Limb (tissue), 2 donors: ENCODE measurements at regions not wholly inside any gene's neighbourhood (a gene's known extent, or its start where the extent isn't known, plus 50 kb on each side); places are given as distances from the start of the nearest gene placed in this dataset.
A peak's percentile ranks its signal among the peaks of the same experiment; 100 is the strongest.
"Not testable (repeated sequence)": the region's sequence is repeated elsewhere in the genome, so short reads cannot be mapped to it uniquely, and the experiment has no call there.

Experiments used
- DNase-seq, 2 donors: peaks; one replicate each; pipeline ENCODE4 v3.0.0-alpha.2; 2016; ENCODE audit errors: extremely low spot score in 2 of 2

DNA sequence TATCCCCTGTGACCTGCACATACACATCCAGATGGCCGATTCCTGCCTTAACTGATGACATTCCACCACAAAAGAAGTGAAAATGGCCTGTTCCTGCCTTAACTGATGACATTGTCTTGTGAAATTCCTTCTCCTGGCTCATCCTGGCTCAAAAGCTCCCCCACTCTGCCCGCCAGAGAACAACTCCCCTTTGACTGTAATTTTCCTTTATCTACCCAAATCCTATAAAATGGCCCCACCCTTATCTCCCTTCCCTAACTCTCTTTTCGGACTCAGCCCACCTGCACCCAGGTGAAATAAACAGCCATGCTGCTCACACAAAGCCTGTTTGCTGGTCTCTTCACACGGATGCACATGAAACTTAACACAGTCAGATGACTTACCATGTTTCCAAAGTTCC is 403.8 kb downstream of the TBC1D32 start:
- not testable (repeated sequence) for DNase-seq

DNA sequence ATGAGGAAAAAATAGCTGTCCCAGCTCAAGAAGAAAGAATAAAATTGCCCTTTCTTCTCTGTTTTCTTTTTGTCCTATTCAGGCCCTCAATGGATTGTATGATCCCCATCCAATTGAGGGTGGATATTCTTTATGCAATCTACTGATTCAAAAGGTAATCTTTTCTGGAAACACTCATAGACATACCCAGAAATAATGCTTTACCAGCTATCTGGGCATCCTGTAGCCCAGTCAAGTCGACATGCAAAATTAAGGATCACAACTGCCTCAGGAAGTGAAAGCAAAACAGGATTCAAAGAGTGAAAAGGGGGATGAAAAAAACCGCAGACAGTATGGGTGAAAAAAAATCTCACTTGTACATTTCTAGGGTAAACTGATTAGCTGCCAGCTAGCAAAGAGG is 410.1 kb downstream of the TBC1D32 start:
- no peak for DNase-seq

DNA sequence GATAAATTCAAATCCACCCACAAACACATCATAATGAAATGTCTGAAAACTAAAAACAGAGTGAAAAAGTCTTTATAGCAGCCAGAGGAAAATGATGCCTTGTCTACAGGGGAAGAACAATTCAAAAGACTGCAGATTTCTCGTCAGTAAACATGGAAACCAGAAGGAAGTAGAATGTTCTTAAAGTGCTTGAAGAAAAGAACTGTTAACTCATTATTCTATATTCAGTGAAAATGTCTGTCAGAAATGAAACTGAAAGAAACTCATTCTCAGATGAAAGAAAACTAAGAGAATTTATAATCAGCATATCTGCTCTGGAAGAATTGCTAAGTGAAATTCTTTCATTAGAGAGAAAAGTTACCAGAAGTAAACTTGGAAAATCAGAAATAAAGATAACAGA is 416.1 kb downstream of the TBC1D32 start:
- DNase-seq: no peak

DNA sequence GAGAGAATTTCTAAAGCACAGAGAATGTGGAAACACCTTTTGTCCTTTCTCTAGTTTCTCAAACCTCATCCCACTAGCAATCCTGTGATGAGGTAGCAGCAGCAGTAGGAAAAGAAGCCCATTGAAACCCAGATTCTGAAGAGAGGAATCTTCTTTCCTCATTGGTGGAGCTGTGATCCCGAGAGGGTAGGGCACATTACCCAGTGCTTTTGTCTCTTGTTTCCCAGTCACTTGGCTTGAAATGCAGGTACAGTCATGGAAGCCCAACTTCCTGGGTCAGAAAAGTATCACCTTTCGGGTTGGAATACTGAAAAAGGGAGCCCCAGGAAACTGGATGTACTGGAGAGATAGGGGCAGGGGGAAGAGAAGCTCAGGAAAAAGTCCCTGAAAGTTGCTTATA is 417.4 kb downstream of the TBC1D32 start:
- no peak for DNase-seq

DNA sequence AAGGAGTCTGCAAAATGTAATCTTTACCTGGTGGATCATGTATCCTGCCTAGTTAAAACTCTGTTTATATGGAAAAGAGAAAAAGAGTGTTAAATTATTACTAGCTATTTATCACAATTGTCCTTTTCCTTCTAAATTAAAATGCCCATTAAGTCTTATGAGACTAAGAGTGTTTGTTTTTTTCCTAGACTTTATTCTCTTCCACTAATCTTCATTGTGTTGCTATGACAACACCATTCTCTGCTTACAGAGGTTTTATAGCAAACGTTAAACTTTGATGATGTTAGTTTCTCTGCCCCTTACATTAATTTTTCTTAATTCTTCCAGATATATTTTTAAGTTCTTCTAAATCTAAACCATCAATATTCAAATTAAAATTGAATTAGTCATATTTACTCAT is 420.8 kb downstream of the TBC1D32 start:
- no peak for DNase-seq

DNA sequence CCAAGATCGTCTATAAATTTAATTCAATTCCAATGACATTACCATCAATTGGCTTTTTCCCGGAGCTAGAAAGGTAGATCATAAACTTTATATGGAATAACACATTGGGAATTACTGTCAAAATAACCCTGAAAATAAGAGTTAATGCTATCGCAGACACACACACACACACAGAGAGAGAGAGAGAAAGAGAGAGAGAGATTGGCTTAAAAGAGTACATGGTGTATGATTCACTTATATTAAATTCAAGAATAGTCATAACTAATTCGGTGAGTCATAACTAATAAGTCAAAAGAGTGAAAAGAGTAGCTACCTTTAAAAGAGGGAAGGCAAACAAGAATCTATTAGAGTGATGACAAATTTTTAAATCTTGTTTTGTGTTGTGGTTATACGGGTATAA is 425.5 kb downstream of the TBC1D32 start:
- no peak for DNase-seq

DNA sequence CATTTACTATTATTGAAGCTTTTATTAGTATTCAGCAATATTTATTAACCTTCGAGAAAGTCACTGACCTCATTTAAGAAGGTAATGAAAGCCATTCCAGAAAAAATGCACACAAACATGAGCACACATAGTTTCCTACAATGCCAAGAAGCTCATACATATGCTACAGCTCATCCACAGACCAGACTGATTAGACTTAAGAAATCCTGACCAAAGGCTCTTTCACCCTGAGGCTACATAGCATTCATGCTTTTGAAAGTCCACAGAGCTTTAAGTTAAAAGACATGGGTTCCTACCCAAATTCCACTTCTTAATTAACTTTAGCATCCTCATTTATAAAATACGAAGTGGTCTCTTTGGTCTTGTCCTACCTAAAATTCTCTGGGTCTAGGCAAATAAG is 430.4 kb downstream of the TBC1D32 start:
- no peak for DNase-seq

DNA sequence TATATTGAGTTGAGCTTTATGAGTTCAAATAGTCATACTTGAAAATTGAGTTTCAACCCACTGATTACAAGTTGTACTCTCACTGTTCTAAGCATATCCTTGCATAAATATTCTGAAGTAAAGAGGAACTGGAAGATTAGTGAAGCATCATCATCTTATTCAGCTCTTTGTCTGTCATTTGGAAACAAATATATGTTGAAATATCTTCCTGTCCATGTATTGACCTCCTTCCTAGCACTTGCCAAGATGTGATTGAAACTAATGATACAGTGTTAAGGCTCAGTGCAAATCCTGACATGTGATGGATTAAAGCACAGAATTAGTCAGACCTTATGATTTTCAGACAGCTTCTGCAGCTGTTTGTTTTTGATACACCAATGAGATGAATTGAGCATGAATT is 434.3 kb downstream of the TBC1D32 start:
- no peak for DNase-seq

DNA sequence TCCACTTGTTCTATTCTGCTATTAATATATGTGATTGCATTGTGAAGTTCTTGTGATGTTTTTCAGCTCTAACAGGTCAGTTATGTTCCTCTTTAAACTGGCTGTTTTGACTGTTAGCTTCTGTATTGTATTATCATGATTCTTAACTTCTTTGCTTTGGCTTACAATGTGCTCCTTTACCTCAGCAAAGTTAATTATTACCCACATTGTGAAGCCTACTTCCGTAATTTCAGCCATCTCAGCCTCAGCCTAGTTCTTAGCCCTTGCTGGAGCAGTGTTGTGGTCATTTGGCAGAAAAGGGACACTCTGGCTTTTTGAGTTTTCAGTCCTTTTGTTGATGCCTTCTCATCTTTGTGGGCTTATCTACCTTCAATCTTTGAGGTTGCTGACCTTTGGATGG is 440.2 kb downstream of the TBC1D32 start:
- DNase-seq: no peak

DNA sequence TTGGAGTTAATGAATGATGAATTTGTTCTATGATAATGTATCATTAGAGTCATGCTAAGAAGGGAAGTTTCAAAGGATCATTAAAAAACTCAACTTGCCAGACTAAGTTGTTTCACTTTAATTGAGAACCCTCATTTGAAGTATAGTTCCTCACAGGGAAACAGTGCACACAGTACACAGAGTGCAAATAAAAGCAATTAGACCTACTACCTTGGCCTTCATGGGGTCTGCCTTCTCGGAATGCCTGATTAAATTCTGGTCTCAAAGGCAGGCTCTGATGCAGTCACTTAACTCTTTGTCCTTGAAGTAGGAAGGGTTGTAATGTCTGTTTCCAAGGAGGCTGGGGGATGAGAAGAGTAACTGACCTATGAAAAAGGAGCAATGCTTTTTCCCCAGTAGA is 457.3 kb downstream of the TBC1D32 start:
- DNase-seq: no peak

DNA sequence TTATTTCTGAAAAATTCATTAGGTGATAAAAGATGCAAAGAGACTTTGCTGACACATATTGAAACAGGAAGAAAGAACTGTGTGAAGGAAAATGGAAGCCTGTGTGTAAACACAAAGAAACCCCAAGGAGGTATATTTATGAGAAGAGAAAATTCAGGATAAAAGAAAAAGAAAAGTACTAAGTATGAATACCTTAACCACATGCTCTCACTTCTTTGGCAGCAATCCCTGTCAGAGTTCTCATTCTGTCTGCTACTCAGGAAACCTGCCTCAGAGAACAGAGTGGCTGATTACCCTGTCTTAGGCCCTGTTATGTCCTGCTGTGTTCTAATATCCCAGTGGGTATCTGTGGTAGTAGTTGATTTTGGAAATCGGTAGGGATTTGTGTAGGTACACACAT is 457.9 kb downstream of the TBC1D32 start:
- no peak for DNase-seq

DNA sequence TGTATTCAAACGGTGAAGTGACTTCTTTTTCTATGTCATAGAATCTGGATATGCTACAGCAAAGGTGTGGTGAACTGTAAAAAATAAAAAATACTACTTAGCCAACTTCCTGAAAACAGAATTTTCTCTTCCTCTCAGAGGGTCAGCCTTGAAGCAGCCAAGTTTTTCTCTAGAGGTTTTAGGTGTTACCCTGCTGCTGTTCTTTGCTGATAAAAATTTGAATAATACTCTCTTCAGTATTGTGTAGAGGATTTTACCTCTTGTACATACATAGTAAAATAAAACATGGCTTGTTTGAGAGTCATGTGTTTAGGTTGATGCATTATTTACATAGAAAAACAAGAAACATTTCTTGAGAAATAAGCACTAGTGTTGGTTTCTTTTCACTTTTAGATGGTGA is 458.4 kb downstream of the TBC1D32 start:
- no peak for DNase-seq

DNA sequence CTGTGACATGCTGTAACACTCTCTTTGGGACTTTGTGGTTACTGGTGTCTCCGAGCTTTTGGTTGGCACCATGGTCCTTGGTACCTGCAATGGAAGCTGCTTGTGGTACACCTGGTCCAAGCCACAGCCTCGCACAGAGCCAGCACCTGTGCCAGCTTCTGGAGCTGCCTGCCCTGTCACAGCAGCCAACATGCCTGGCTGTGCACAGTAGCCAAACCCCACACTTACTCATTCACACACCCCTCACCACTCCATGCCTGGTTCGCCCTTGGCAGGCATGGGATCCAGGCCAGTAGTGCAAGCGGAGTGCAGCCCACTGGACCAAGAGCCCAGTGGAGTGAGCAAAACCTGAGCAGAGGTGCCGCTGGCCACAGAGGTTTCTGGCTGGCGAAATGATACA is 459.9 kb downstream of the TBC1D32 start:
- no peak for DNase-seq

DNA sequence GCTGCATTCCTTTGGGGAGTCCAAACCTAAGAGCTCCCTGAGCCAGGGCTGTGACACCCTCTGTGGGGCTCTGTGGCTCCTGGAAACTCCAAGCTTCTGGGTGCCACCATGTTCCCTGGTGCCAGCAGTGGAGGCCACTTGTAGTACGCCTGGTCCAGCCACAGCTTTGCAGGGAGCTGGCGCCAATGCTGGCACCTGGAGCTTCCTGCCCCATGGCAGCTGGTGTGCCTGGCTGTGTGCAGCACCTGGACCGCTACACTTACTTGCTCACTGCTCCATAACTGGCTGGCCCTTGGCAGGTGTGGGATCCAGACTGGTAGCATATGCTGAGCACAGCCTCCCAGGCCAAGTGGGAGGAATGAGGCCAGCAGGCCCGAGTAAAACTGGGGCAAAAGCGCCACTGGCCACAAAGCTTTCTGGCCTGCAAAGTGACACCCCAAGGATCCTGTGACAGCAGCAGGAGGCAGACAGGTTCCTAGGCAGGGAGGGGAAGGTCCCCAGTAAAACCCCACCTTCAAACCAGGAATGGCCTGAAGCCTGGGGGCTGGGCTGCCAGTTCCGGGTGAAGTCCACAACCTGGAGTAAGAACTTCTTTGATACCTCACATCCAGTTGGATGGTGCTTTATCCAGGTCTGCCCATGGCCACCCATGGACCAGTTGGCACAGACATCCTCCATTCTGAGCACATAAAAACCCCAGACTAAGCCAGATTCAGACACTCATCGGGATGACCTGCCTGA is 461.0 kb downstream of the TBC1D32 start:
- DNase-seq: no peak

DNA sequence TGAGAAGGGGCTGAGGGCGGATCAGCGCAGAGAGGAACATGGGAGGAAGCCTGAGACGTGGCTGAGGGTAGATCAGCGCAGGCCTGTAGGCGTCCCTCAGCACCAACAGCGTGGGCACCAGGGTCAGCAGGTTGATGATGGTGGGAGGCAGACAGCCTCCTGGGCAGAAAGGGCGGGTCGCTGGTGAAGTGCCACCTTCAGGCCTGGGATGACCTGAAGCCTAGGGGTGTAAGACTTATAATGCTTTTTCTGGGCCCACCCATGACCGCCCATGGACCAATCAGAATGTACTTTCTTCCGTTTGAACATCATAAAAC is 462.1 kb downstream of the TBC1D32 start:
- no peak for DNase-seq

DNA sequence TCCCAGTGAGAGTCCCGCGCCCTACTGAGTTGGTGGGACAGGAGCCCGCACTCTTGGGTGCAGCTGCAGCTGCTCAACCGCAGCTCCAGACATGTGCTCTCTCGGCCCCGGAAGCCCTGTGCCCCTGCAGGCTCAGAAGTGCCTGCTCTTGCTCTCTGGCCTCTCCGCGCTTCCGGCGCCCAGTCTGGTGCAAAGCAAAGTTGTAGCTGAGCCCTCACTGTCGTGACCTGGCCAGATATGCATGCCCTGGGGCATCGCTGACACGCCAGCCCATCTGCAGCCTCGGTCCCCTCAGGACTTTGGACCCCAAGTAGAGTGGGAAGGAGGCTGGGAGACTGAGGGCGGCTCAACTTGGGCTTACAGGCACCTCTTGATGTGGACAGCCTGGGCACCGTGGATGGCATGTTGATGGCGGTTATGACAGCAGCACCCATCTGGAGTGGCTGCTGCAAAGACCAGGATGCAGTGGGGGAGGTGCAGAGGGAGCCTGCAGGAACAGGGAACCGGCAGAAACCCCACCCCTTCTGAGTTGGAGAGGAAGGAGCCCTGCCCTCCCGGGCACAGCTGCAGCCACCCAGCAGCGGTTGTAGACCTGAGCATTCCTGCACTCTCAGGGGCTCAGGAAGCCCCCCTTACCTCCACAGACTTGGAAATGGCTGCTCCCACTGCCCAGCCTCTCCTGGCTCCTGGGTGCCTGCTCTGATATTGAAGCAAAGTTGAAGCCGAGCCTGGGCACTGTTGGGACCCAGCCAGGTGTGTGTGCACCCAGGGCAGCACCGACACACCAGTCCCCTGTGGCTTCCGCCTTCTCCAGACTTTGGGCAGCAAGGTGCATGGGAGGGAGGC is 462.6 kb downstream of the TBC1D32 start:
- no peak for DNase-seq

DNA sequence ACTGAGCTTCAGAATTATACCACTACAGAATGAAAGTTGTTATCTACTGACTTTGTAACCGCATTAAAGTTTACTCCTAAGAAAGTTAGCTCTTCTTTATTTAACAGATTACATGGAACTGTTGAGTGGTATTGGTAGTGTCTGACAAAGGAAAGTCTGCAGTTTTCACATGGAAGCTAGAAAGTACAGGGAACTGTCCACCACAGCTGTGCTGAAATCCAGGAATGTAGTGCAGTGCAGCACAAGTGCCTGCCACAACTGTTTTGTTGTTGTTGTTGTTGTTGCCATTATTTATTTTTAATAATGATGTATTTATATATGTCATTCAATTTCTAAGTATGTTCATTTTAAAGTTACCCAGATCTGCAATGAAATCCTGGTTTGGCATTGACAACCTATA is 464.9 kb downstream of the TBC1D32 start:
- DNase-seq: peak; percentile 13 to 40

DNA sequence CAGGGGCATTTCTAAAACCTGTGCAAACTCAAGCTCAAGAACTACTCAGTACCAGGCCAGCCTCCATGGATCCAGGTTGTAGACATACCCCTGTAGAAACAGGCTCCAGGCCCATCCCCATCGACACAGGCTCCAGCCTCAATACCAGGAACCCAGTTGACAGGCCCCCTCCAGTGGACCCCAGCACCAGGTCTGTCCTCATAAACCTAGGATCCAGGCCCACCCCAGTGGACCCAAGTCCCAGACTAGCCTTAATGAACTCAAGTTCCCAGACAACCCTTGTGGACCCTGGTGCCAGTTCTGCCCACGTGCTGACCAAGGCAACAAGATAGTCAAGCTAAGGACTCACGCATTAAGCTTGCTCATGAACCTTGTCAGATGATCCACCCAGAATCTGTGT is 476.9 kb downstream of the TBC1D32 start:
- DNase-seq: no peak

DNA sequence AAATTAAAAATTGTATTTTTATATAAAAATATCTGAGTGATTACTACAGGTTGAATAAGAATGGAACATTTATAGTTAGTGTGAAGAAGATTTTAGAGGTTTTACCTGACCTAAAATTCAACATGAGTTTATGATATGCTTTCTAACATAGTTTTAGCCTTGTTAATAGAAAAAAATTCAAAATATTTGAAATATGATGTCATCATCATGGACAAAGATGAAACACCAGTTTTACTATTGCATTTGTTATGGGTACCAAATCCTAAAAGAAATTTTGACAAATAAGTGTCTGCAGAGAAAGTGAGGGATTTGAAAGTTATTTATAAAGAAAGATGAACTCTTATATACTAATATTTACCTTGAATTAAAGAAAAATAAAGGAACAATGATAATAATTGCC is 479.7 kb downstream of the TBC1D32 start:
- no peak for DNase-seq

DNA sequence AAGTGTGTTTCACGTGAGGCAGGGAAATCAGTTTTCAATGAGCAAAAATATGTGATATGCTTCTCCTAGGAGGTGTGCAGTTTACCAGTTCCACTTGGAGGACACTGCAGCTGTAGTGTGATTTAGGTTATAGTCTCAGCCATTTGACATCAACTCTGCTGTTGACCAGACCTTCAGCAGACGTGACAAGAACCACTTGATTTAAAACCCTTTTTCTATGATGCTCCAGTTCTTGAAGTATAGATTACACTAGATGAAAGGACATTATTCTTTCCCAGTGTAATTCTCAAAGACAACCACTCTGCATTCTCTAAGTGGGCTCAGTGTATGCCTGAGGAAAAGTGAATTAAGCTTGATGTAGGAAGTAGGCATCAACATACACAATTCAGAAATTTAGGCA is 480.8 kb downstream of the TBC1D32 start:
- DNase-seq: no peak

DNA sequence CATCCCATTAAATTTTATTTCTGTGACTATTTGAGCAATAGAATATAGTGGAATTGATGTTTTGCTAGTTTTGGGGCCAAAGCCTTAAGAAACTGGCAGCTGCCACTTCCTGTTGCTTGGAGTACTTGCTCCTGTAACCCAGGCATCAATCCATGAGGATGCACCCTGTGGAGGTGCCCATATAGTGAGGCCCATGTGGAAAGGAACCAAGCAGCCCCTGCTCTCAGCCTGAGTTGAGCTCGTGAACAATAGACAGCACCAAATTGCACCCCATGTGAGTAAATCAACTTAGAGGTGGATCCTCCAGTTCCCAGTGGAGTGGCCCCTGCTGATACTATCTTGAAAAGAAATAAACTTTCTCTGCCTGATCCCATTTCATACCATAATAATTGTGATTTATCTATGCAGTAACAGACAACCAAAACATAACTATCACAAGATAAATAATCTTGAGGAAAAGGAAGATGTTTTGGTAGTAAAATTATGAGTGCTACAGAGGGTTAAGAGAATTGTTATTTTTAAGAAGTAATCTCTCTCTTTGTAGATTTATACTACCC is 481.9 kb downstream of the TBC1D32 start:
- no peak for DNase-seq

DNA sequence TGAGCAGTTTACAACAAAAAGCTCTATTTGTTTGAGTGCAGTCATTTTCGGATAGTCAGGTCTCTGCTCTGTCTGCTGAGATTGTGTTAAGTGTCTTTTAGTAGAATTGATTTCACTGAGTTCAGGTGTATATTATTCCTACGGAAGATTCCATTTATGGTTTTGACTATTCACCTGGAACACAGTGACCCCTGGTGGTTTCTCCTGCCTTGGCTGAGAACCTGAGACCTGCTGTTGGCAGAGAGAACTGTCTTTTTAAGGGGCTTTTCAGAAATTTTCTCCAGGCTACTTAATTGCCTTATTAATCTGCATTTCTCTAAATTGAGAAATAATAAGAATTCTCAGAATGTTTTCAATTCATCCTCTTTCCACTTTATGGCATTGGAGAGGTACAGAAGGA is 508.0 kb downstream of the TBC1D32 start:
- DNase-seq: peak in 1 of 2 donors; percentile 34

DNA sequence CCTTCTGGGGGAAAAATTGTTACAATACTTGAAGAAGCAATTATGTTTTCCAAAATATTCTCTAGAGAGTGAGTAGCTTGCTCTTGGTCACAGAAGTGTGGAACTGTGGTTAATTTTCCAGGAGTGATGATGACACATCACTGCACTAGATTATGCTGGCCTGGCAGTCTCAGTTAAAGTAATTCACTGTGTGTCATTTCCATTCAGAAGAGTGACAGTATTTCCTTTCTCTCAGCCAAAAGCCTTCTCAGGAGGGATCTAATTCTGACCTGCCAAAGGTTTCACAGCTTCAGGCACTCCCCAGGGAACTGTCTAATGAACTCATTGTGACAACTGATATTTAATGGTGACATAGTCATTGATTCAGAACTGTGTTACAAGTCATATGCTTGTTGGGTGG is 517.5 kb downstream of the TBC1D32 start:
- DNase-seq: no peak
